B cell (primary cell): ENCODE measurements at regions not wholly inside any gene's neighbourhood (a gene's known extent, or its start where the extent isn't known, plus 50 kb on each side); places are given as distances from the start of the nearest gene placed in this dataset.

Experiments
- ATAC-seq: fragments of 200-7000 bp; cut with Tn5 transposase; one replicate; pipeline ENCODE4 v1.10.0; 2021; ENCODE audit warnings: low read depth, mild to moderate bottlenecking, moderate number of reproducible peaks, moderate library complexity
- CTCF ChIA-PET: fragments of 350-600 bp; sonication (Branson Sonifier 250); formaldehyde crosslinking; loops from one replicate; lab custom pipeline; 2021; ENCODE audit warnings: antibody characterized with exemption, inconsistent platforms; lab: Charles Lee
- POLR2A ChIA-PET: fragments of 350-600 bp; sonication (Branson Sonifier 250); formaldehyde crosslinking; loops from one replicate; lab custom pipeline; 2021; ENCODE audit warnings: antibody characterized with exemption; lab: Charles Lee
- DNase-seq: peaks from one replicate; pipeline ENCODE4 v3.0.0; 2013
- H2AFZ ChIP-seq: 2 replicates; pipeline ENCODE4 v1.6.1; 2012; ENCODE audit warnings: mild to moderate bottlenecking, low read depth, low read length; ENCODE audit not compliant: insufficient read depth, poor library complexity, severe bottlenecking
- H3K27ac ChIP-seq, 2 donors: 1 replicate in 1 of 2; 2 replicates in 1 of 2; pipeline ENCODE4 v1.5.1; 2012 to 2013; ENCODE audit warnings: low read length in 2 of 2, mild to moderate bottlenecking in 2 of 2, moderate library complexity in 1 of 2
- H3K27me3 ChIP-seq, 4 experiments: fragments of 200-600 bp in 1 of 4; sonication (generic) in 1 of 4; replicated peaks in 1 of 4; 1 replicate in 2 of 4; 2 replicates in 2 of 4; pipeline versions ENCODE4 v1.6.1 to v1.7.0; 2013 to 2016; ENCODE audit warnings: low read length in 3 of 4, mild to moderate bottlenecking in 2 of 4, mixed read lengths in 1 of 4, moderate library complexity in 1 of 4; ENCODE audit not compliant: insufficient read depth in 4 of 4, control insufficient read depth in 3 of 4; ENCODE audit errors: control extremely low read depth in 1 of 4
- H3K36me3 ChIP-seq, 2 experiments: replicated peaks in 1 of 2; 1 replicate in 1 of 2; 2 replicates in 1 of 2; pipeline versions ENCODE4 v1.6.1 to v1.7.1; 2013; ENCODE audit warnings: low read length in 1 of 2; ENCODE audit not compliant: insufficient read depth in 2 of 2, control insufficient read depth in 1 of 2; ENCODE audit errors: control extremely low read depth in 1 of 2, extremely low read depth in 1 of 2
- H3K4me1 ChIP-seq, 2 donors: fragments of 200-600 bp in 1 of 2; sonication (generic) in 1 of 2; 1 replicate in 1 of 2; 2 replicates in 1 of 2; pipeline versions ENCODE4 v1.5.1 to v1.6.1; 2013 to 2017; ENCODE audit warnings: low read length in 2 of 2; ENCODE audit not compliant: control insufficient read depth in 2 of 2, insufficient read depth in 2 of 2
- H3K4me2 ChIP-seq: replicated peaks from 2 replicates; pipeline ENCODE3; 2012; ENCODE audit warnings: mild to moderate bottlenecking, low read depth, low read length; ENCODE audit not compliant: poor library complexity, severe bottlenecking
- H3K4me3 ChIP-seq, 5 experiments: fragments of 200-600 bp in 1 of 5; sonication (generic) in 1 of 5; 1 replicate in 3 of 5; 2 replicates in 2 of 5; pipeline versions ENCODE4 v1.5.1 to v1.7.0; 2011 to 2016; ENCODE audit warnings: low read length in 4 of 5, mild to moderate bottlenecking in 4 of 5, low read depth in 2 of 5, control low read depth in 1 of 5, moderate library complexity in 1 of 5; ENCODE audit not compliant: insufficient read depth in 1 of 5; ENCODE audit errors: control extremely low read depth in 1 of 5, extremely low read depth in 1 of 5
- H3K79me2 ChIP-seq: fragments of 200-600 bp; sonication (generic); one replicate; pipeline ENCODE4 v1.6.0; 2016; ENCODE audit warnings: low read length; ENCODE audit not compliant: control insufficient read depth, insufficient read depth
- H3K9ac ChIP-seq: fragments of 200-600 bp; sonication (generic); 2 replicates; pipeline ENCODE4 v1.6.1; 2017; ENCODE audit warnings: mild to moderate bottlenecking, low read length, moderate library complexity
- H3K9me3 ChIP-seq, 3 donors: one replicate each; pipeline versions ENCODE4 v1.6.1 to v1.7.1; 2013; ENCODE audit warnings: low read length in 2 of 3; ENCODE audit not compliant: control insufficient read depth in 2 of 3, insufficient read depth in 1 of 3; ENCODE audit errors: control extremely low read depth in 1 of 3
- H4K20me1 ChIP-seq: 2 replicates; pipeline ENCODE4 v1.6.0; 2012; ENCODE audit warnings: mild to moderate bottlenecking, low read length; ENCODE audit not compliant: insufficient read depth, control insufficient read depth, poor library complexity, severe bottlenecking
- H3K27ac Mint-ChIP-seq: one replicate; pipeline ENCODE4 v1.8.0; 2021; ENCODE audit warnings: mixed read lengths
- H3K27me3 Mint-ChIP-seq: one replicate; pipeline ENCODE4 v1.8.0; 2021; ENCODE audit warnings: mixed read lengths
- H3K4me1 Mint-ChIP-seq: one replicate; pipeline ENCODE4 v1.8.0; 2021; ENCODE audit warnings: mixed read lengths
- H3K4me3 Mint-ChIP-seq: one replicate; pipeline ENCODE4 v1.8.0; 2021; ENCODE audit warnings: mixed read lengths
- H3K9me3 Mint-ChIP-seq: one replicate; pipeline ENCODE4 v1.8.0; 2022; ENCODE audit warnings: mixed read lengths; ENCODE audit not compliant: insufficient read depth
- CTCF ChIP-seq: fragments of 200-600 bp; IDR thresholded peaks from one replicate; pipeline ENCODE4 v1.8.0; 2022; ENCODE audit warnings: antibody characterized with exemption, mild to moderate bottlenecking
- EZH2 ChIP-seq: IDR thresholded peaks from 2 replicates; pipeline ENCODE4 v1.6.1; 2012; ENCODE audit warnings: borderline replicate concordance, low read depth, mild to moderate bottlenecking, moderate library complexity, low read length; ENCODE audit not compliant: insufficient read depth, poor library complexity, severe bottlenecking
- WGBS: methylation state at CpG from one replicate; pipeline ENCODE4 v1.1.5; 2013; ENCODE audit warnings: missing lambda C conversion rate; ENCODE audit not compliant: insufficient coverage; 5-methylcytosine and 5-hydroxymethylcytosine counted together
- intact Hi-C: fragments of 100-400 bp; cut with micrococcal nuclease; formaldehyde crosslinking; loops from one replicate; pipeline ENCODE4 v1.10.0; 2022

GRCh38 chr7:1359051-1359400, 100.2 kb downstream of the MICALL2 start:
- H4K20me1 ChIP-seq = no peaks in the 10 kb centered on the region
- H2AFZ ChIP-seq = no peak overlapping the region
- H3K4me2 ChIP-seq = no peak overlapping the region
- no peaks in the 10 kb centered on the region for H3K36me3 ChIP-seq
- no peak overlapping the region for H3K27ac ChIP-seq
- H3K4me1 Mint-ChIP-seq = no peaks in the 10 kb centered on the region
- no peak for DNase-seq
- no peak for ATAC-seq
- no peaks in the 10 kb centered on the region for H3K79me2 ChIP-seq
- H3K27me3 ChIP-seq = no peaks in the 10 kb centered on the region
- ChIA-PET CTCF (no interaction called here), POLR2A (no interaction called here)
- 62% methylated on average over 12 of the region's 12 CpGs for WGBS
- no peak overlapping the region for H3K27ac Mint-ChIP-seq
- no peaks in the 10 kb centered on the region for H3K4me1 ChIP-seq
- H3K4me3 Mint-ChIP-seq = no peak overlapping the region
- H3K9me3 ChIP-seq = peaks cover 0 to 34% (median 0%) of the 10 kb centered on the region in 3 donors
- no peak overlapping the region for H3K9ac ChIP-seq
- peaks cover 10% of the 10 kb centered on the region for H3K27me3 Mint-ChIP-seq
- H3K9me3 Mint-ChIP-seq = peaks cover 4% of the 10 kb centered on the region
- no peak for TF ChIP-seq CTCF
- no peak for TF ChIP-seq EZH2
- intact Hi-C loops = no loop called here
- H3K4me3 ChIP-seq = no peak overlapping the region

GRCh38 chr7:1359681-1360485, 99.4 kb downstream of the MICALL2 start:
- DNase-seq = no peak
- TF ChIP-seq EZH2 (no peak), CTCF (no peak)
- ATAC-seq = no peak
- intact Hi-C loops = no loop called here
- Histone ChIP-seq H3K79me2 (no peaks in the 10 kb centered on the region), H3K36me3 (no peaks in the 10 kb centered on the region), H3K9ac (no peak overlapping the region), H3K4me2 (no peak overlapping the region), H3K4me1 (no peaks in the 10 kb centered on the region), H3K9me3 (peaks cover 0 to 42% (median 0%) of the 10 kb centered on the region in 3 donors), H3K4me3 (no peak overlapping the region), H3K27ac (no peak overlapping the region), H2AFZ (no peak overlapping the region), H3K27me3 (no peaks in the 10 kb centered on the region), H4K20me1 (no peaks in the 10 kb centered on the region)
- ChIA-PET POLR2A (no interaction called here), CTCF (no interaction called here)
- Mint-ChIP-seq H3K27ac (no peak overlapping the region), H3K4me3 (no peak overlapping the region), H3K4me1 (no peaks in the 10 kb centered on the region), H3K27me3 (peaks cover 10% of the 10 kb centered on the region), H3K9me3 (peaks cover 5% of the 10 kb centered on the region)
- 86% methylated on average over 14 of the region's 19 CpGs for WGBS
